ENCODE measurements at regions not wholly inside any gene's neighbourhood (a gene's known extent, or its start where the extent isn't known, plus 50 kb on each side); places are given as distances from the start of the nearest gene placed in this dataset.

GRCh38 chr9:117535434-117535833, 120.6 kb upstream of the ASTN2 start:
- H3K4me2 ChIP-seq: no peak overlapping the region
- FAIRE-seq (no peak), ATAC-seq (no peak), DNase-seq (ENCODE audit: low read depth in 1 of 2, low spot score in 1 of 2) (no peak)
- no peaks in the 10 kb centered on the region for H3K9me3 ChIP-seq
- H3K27ac ChIP-seq: no peak overlapping the region
- no peak overlapping the region for H3K4me3 ChIP-seq
- ChIA-PET POLR2A (no interaction called here), CTCF (interaction anchor here (1.0 kb wide), 1 partner anchor 9 kb away, joined by 3 read pairs; no protein-coding TSS in a partner anchor)
- no peak for TF ChIP-seq ZFP36 (IDR thresholded peaks at IDR 0.05; ENCODE audit: borderline replicate concordance, partially characterized antibody)
- no peak for TF ChIP-seq HMGXB4 (CRISPR knock-in tag; IDR thresholded peaks at IDR 0.05; ENCODE audit: borderline replicate concordance)
- TF ChIP-seq GATA3 (IDR thresholded peaks at IDR 0.05; ENCODE audit: borderline replicate concordance): no peak
- no peak for TF ChIP-seq FOSL2 (IDR thresholded peaks at IDR 0.05)
- TF ChIP-seq FOSL2 (CRISPR knock-in tag; IDR thresholded peaks at IDR 0.05): no peak
- no peak for TF ChIP-seq SMC3 (IDR thresholded peaks at IDR 0.05)
- TF ChIP-seq HOXB5 (CRISPR knock-in tag; IDR thresholded peaks at IDR 0.05): no peak
- TF ChIP-seq EP300 (IDR thresholded peaks at IDR 0.05): no peak
- no peak for TF ChIP-seq ESRRA (IDR thresholded peaks at IDR 0.05; ENCODE audit: borderline replicate concordance, low read length)
- no peak for TF ChIP-seq ZSCAN20 (CRISPR knock-in tag; IDR thresholded peaks at IDR 0.05)
- TF ChIP-seq RFX5 (IDR thresholded peaks at IDR 0.05): no peak
- no peak for TF ChIP-seq HES2 (IDR thresholded peaks at IDR 0.05)
- no peak for TF ChIP-seq POLR2A (IDR thresholded peaks at IDR 0.05; ENCODE audit: low read length)
- H3K4me1 ChIP-seq: no peaks in the 10 kb centered on the region
- WGBS (ENCODE audit: missing lambda C conversion rate): under 1% methylated on average over 3 of the region's 3 CpGs

- WGBS (ENCODE audit: missing lambda C conversion rate): 0% methylated on average over 1 of the region's 1 CpG
- no peak overlapping the region for H3K4me3 ChIP-seq
- H3K4me1 ChIP-seq: no peaks in the 10 kb centered on the region
- FAIRE-seq: no peak
- ChIA-PET POLR2A (no interaction called here), CTCF (interaction anchor here (1.1 to 1.6 kb wide), 2 partner anchors 40 to 41 kb away, joined by 3 read pairs; no protein-coding TSS in a partner anchor)
- no peak overlapping the region for H3K4me2 ChIP-seq
- H3K27ac ChIP-seq: no peak overlapping the region
- H3K9me3 ChIP-seq: no peaks in the 10 kb centered on the region
- TF ChIP-seq FOXS1 (CRISPR knock-in tag; IDR thresholded peaks at IDR 0.05): no peak
- TF ChIP-seq CBX8 (IDR thresholded peaks at IDR 0.05): no peak
- TF ChIP-seq KDM5A (IDR thresholded peaks at IDR 0.05): no peak
- TF ChIP-seq HOXA7 (CRISPR knock-in tag; IDR thresholded peaks at IDR 0.05): no peak
- no peak for TF ChIP-seq CEBPB (IDR thresholded peaks at IDR 0.05)
- no peak for TF ChIP-seq HDAC2 (IDR thresholded peaks at IDR 0.05)
- TF ChIP-seq RARB (CRISPR knock-in tag; IDR thresholded peaks at IDR 0.05): no peak
- no peak for TF ChIP-seq ESRRA (IDR thresholded peaks at IDR 0.05; ENCODE audit: borderline replicate concordance, low read length)
- no peak for TF ChIP-seq JUNB (IDR thresholded peaks at IDR 0.05)
- no peak for TF ChIP-seq ZNF302 (CRISPR knock-in tag; IDR thresholded peaks at IDR 0.05)
- no peak for TF ChIP-seq ELK1 (IDR thresholded peaks at IDR 0.05; ENCODE audit: low read depth, low read length)
- TF ChIP-seq TP53 (CRISPR knock-in tag; IDR thresholded peaks at IDR 0.05): no peak
- no peak for TF ChIP-seq FOSL2 (IDR thresholded peaks at IDR 0.05)
- no peak for TF ChIP-seq FOSL2 (CRISPR knock-in tag; IDR thresholded peaks at IDR 0.05)
- no peak for ATAC-seq
- no peak for DNase-seq (ENCODE audit: low read depth in 1 of 2, low spot score in 1 of 2)
Observed at GRCh38 chr9:117528225-117528624, 113.4 kb upstream of the ASTN2 start.

- ChIA-PET CTCF (no interaction called here), POLR2A (no interaction called here)
- DNase-seq (ENCODE audit: low read depth in 1 of 2, low spot score in 1 of 2) (no peak), ATAC-seq (no peak), FAIRE-seq (no peak)
- Histone ChIP-seq H3K4me2 (no peak overlapping the region), H3K4me3 (no peak overlapping the region), H3K4me1 (no peaks in the 10 kb centered on the region), H3K27ac (no peak overlapping the region), H3K9me3 (no peaks in the 10 kb centered on the region)
- 1% methylated on average over 2 of the region's 2 CpGs for WGBS (ENCODE audit: missing lambda C conversion rate)
- TF ChIP-seq HOXB5 (CRISPR knock-in tag; IDR thresholded peaks at IDR 0.05) (no peak), ZC3H11A (IDR thresholded peaks at IDR 0.05) (no peak), RFX5 (IDR thresholded peaks at IDR 0.05) (no peak), KDM5A (IDR thresholded peaks at IDR 0.05) (no peak), RARB (CRISPR knock-in tag; IDR thresholded peaks at IDR 0.05) (no peak), ZFP36 (IDR thresholded peaks at IDR 0.05; ENCODE audit: borderline replicate concordance, partially characterized antibody) (no peak), CHD4 (IDR thresholded peaks at IDR 0.05; ENCODE audit: borderline replicate concordance) (no peak), SREBF2 (IDR thresholded peaks at IDR 0.05) (no peak)
Observed at GRCh38 chr9:117526674-117527073, 111.8 kb upstream of the ASTN2 start.
